Tongue (tissue), 1 donor: ENCODE measurements at regions not wholly inside any gene's neighbourhood (a gene's known extent, or its start where the extent isn't known, plus 50 kb on each side); places are given as distances from the start of the nearest gene placed in this dataset.

Experiments used
- DNase-seq: peaks from one replicate; pipeline ENCODE4 v3.0.0-alpha.2; 2015

DNA sequence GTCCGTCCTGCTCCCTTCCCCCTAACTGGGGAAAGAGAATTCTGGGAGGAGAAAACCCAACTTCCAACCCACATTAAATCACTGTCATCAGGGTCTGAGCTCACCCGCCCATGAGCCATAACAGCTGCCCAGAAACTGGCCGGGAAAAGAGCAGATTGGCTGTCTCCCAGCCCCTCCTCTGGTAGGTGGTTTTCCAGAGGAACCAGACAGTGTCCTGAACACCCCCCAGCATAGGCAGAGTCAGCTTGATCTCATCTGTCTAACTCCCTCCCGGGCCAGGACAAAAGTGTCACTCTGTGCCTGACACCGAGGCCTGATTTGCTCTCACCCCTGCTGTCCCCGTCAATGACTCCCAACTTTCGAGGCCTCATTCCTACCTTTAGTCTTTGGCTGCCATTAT lies 197.0 kb downstream of the AXIN2 start:
- DNase-seq = no peak

DNA sequence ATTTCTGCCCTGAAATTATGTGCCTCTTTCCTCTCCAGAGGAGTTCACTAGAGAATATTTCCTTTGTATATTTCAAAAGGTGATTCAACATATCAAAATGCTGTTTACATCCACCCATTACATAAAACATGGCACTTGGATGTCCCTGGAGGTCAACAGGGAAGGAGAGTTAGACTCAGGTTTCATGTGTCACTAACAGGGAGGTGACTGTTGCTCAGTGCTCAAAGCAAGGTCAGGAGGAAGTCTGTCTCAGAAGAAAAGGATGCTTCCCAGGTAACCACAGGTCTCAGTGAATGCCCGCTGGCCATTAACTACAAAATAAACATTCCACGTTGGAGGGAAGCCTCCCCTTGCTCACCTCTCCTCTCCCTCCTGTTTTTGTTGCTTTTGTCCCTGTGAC lies 198.6 kb downstream of the AXIN2 start:
- DNase-seq = no peak

DNA sequence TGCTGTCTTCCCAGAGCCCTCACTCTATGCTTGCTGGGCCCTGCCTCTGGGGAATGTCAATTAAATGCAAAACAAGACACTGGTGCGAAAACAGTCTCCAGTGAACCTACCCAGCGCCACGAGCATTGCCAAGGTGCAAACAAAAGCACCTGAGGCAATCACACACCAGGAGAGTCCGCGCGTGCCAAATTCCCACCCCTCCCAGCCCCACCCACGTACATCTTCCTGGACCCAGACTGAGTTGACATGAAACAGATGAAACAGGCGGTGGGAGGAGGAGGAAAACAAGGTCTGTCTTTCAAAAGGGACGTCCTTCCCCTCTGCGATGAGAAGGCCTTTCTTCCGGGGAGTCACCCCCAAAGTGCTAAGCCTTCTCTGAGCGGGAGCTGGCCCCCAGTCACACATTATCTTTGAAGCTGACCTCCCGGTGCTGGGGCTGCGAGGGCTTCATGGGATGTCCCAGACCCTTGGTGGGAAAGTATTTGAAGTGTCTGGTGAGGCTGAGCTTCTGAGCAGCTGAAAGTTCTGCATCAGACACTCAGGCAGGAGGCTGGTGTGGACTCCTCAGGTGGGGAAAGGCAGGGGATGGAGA lies 200.4 kb downstream of the AXIN2 start:
- no peak for DNase-seq

DNA sequence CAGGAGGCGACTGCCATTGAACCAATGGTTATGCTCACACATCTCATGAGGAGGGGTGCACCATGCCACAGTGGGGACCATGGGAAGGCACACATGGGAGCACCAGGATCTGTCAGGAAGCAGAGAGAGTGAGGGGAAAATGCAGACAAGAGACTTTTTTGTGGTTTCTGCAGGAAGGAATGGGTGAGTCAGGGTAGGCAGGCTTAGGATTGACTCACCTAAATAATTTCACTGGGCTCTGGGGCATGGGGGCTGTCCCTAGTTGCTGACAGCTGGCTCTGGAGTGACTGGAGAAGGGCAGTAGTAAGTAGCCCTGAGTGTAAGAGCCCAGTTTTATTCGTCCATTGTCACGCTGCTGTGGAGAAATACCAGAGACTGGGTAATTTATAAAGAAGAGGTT lies 202.4 kb downstream of the AXIN2 start:
- DNase-seq = no peak

DNA sequence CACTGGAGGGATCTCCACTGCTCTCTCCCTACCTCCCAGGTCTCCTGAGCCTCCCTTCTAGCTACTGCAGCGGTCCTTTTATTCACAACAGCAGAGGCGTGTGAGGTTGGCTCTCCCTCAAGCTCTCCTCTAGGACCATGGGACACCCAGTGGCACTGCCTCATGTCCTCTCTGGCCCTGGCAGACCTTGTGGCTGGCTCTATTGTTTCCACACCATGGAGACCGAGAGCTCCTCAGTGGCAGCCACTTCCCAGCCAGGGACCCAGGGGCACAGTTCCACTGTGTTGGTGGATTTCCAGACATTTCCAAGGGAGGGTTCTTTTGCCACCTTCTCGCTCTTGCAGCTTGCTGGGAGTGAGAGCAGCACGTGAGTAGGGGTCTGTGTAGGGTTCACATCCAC lies 204.9 kb downstream of the AXIN2 start:
- DNase-seq = no peak

DNA sequence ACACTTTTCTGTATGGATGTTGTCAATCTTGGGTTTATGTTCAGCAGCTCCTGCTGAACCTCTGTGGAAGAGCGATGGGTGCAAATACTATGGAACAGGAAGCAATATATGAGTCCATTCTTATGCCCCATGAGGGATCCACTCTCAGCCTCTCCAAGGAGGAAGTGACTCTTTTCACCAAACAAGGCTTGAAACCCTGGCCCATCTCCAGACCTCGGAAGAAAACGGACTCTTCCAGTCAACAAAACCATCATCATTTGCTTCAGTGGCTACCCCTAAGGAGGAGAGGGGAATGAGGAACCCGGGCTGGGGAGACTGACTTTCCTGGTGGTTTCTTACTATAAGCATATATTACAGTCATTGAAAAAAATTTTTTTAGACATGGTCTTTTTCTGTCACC lies 206.2 kb downstream of the AXIN2 start:
- DNase-seq = no peak

DNA sequence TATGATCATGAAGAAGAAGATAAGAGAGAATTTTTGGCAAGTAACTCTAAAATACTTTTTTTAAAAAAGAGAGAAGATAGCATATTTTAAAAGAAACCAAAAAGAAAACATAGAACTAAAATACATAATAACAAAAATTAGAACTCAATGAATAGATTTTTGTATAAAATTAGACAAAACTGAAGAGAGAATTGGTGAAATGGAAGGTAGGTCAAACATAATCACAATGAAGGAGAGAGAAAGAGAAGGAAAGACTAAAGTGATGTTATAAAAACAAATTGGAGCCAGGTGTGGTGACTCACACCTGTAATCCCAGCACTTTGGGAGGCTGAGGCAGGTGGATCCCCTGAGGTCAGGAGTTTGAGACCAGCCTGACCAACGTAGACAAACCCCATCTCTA lies 211.5 kb downstream of the AXIN2 start:
- DNase-seq = no peak

DNA sequence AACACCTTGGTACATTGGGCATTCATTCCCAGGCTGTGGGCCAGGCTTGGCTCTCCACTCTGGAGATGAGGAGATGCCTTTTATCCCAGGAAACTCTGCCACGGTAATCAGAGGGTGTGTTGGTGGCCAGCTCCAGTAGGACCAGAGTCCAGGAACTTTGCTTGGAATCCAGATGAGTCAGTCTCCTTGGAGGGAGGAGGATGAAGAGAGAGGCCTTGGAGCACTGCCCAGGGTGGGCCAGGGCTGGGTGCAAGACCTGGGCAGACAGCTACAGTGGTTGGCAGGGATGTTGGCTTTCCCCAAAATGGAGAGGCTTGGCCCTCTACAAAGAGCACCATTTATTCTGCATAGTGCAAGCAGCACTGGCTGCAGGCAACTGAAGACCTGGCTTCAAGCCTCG lies 209.0 kb downstream of the RGS9 start:
- no peak for DNase-seq

DNA sequence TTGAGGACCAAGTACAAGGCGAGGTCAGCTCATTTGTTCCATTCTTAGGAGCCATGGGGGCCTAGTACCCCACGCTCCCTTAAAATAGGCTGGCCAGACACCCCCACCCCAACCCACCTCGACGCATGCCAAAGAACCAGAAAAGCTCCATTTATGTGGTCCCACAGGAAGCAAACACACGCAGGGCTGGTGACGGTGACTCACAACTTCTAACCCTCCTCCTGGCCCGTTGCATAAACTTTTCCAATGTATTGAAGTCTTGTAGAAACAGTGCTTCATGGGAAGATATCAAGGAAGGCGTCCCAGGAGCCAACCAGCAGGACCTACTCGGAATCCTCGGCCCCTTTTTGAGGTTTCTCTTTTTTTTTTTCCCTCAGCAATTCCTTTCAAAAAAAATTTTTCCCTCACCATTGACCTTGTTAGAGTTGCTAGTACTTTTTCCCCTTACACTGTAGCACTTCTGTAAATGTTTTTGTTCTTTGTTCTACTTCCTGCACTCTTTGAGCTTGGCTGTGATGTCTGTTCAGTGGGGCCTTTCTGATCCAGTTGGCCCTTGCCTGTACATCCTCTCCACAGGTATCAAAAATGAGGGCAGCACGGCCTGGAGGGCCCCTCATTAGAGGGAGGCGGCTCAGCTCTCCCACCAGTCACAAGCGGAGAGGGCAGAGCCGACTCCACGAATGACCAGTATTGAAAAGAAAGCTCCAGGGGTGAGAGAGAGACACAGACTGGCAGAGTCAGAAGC lies 208.3 kb downstream of the RGS9 start:
- no peak for DNase-seq

DNA sequence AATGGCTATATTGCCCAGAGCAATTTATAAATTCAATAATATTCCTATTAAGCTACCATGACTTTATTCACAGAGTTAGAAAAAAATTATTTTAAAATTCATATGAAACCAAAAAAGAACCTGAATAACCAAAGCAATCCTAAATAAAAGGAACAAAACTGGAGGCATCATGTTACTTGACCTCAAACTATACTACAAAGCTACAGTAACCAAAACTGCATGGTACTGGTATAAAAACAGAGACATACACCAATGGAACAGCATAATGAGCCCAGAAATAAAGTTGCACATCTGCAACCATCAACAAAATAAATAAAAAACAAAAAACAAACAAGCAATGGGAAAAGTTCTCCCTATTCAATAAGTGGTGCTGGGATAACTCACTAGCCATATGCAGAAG lies 203.2 kb downstream of the RGS9 start:
- DNase-seq = no peak

DNA sequence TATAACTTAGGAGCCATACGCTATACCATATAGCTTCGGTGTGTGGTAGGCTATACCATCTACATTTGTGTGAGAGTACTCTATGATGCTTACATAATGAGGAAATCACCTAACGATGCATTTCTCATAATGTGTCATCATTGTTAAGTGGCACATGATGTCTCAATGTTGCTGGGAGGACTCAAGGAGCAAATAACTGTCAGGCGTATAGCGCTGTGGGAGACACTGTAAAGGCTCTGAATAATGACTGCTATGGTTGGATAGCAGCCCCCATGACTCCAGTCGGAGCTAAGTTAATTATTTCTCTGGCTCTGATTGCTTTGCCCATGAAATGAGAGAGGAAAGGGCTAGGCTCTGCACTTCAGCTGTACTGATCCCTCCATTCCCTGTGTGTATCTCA lies 197.2 kb downstream of the RGS9 start:
- no peak for DNase-seq

DNA sequence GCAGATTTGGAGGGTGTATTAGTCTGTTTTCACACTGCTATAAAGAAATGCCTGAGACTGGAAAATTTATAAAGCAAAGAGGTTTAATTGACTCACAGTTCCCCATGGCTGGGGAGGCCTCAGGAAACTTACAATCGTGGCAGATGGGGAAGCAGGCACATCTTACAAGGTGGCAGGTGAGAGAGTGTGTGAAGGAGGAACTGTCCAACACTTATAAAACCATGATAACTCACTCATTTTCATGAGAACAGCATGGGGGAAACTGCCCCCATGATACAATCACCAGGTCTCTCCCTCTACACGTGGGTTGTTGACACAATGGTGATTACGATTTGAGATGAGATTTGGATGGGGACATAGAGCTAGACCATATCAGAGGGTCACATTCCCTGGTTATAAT lies 195.6 kb downstream of the RGS9 start:
- no peak for DNase-seq

DNA sequence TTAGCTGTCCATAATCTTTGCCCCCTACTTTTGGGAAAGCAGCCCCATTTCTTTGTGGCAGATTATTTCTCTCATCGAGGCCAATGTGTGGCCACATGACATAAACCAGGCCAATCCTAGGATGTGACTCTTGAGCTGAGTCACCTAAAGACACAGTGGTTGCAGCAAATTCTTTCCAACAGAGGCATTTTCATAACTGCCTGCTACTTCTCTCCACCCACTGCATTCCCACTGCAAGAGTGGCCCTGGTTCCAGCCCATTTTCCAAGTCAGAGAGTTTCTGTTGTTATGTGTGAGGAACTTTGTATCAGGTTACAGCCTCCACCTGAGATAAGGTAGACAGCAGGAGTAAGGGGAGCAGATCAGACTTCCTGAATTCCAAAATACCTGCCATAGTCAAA lies 195.2 kb downstream of the RGS9 start:
- no peak for DNase-seq

DNA sequence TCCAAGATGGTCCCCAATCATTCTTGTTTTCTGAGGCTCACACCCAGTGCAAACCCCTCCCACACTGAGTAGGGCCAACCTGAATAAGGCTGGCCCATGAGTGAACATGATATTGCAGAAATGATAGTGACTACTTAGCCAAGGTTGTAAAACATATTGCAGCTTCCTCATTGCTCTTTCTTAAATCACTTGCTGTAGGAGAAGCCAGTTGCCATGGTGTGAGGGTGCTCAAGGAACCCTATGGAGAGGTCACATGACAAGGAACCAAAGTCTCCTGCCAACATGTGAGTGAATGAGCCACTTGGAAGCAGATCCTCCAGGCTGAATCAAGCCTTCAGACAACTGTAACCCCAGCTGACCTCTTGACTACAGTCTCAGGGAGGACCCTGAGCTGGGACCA lies 191.4 kb downstream of the RGS9 start:
- DNase-seq = no peak

DNA sequence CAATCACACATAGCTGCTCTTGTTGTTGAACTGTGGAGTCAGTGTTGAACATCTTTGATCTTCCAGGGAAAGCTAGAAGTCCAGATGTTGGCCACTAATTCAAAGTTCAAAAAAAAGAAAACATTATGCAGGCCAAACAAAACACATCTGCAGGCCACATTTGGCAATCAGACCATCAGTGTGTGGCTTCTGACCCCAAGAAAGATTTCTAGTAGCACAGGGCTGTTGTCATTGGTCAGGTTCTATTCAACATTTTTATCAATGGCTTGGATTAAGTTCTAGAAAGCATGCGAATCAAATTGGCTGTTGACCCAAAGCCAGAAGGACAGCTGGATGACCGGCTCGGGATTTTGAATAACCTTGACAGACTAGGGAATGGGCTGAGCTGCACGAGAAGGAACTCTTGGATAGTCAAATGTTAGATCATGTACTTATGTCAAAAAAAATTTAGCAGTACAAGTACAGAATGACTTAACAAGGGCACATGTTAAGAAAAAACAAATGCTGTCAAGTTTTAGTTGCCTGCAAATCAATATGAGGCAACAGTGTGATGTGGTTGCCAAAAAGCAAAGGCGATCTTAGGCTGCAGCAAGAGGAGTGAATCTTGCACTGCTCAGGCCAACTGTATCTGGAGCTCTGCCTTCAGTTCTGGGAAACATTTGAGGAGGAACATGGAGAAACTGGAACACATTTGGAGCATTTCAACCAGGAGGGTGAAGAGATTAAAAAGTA lies 187.6 kb downstream of the RGS9 start:
- DNase-seq = peak; percentile 83

DNA sequence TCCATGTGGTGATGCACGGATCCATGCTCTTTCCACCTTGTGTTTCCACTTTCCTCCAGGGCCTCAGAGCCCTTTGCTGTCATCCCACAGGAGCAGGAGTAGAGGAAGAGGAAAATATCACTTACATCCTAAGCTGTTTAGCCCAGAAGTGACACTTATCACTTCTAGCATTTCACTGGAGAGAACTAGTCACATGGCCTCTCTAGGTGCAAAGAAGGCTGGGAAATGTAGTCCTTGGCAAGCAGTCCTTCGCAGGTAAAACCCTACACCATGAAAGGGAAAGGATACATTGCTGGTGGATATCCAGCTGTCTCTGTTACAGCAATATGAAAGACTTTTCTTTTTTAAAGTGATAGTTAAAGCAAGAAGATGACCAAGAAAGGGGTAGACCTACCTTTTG lies 185.9 kb downstream of the RGS9 start:
- DNase-seq = no peak

DNA sequence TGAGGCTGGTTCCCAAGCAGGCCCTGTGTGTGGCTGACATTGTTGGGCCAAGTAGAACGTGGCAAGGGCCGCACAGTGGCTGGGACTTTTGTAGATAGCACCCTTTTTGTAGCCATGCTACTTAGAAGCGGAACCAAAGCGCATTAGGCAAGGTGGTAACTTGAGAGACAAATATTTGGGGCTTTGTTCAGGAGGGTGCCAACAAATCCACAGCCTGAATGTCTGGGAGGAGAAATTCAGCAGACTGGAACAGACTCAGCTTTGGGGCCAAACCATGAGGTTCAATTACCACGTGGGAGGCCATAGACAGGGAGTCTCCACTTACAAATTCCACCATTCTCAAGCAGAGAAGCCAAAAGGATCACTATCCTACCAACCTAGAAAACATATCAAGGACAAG lies 183.7 kb downstream of the RGS9 start:
- DNase-seq = peak; percentile 57

DNA sequence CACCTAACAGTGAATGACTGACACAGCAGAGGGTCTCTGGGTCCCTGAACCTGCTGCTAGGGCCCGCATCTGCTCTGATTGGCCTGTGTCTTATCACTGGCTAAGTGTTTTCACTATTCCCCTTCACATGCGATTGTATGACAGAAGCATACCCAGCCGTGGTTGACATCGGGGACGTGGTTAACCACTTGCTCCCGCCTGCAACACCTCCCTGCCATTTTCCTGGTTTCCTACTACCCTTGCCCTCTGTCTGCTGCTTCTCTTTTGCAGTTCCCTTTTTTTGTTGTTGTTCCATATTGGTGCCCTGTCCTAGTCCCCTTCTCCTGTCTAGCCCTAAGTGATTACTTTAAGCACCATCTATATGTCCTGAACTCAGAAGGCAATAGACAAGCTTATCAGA lies 177.0 kb downstream of the RGS9 start:
- DNase-seq = no peak

DNA sequence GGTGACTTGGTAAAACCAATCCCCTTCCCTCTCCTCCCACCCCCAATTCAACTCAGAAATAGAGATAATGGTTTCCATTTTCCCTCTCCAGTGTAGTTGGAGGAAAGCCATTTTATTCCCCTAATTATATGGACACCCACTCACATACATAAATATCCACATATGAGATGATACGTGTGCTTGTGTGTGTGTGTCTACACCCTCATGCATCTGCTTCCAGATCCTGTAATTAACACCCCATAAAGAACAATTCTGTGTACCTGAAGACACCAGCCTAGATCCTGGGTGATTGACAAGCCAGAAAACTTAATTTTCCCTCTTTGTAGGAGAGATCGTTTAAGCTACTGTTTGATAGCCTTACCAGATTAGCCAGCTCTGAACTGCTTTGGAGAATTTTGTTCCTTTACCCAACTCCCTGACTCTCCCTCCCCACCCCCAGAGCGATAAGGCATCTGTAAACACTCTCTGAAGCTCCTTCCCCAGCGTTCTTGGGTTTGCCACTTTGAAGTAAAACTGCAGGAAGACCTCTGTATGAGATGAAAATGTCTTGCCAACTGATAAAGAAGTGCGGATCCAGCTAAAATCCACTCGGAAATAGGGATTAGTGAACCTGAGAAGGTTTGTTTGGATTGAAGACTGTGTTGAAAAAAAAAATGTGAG lies 175.7 kb downstream of the RGS9 start:
- no peak for DNase-seq

DNA sequence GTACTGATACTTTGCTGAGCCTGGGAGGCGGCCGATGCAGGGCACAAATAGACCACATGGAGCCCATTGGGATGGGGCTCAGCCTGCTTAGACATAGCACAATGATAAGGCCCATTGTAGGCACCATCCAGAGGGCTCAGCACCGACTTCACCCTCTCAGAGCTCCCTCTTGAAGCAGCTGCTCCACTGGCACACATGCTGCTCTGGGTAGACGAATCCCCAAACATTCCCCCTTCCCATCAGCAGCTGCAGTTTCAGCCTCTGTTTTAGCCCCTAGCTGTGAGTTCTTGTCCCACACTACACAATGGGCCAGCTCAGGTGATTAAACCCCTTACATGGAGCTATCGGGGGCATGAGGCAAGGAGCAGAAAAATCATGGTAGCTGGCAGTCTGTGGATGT lies 174.1 kb downstream of the RGS9 start:
- DNase-seq = peak; percentile 64

DNA sequence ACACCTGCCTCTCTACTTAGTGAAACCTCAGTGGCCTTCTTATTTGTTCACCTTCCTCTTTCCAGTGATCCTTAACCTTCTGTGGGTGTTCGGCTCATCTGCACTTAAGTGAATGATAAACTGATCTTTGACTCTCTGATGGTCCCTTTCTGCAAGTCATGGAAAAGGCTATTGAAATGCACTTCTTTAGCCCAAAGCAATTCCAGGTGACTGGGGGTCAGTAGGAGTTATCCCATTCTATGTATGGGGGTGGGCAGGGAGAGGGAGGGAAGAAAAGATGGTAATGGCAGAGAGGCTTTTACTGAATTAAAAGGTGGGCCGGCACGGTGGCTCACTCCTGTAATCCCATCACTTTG lies 170.8 kb downstream of the RGS9 start:
- DNase-seq = no peak

DNA sequence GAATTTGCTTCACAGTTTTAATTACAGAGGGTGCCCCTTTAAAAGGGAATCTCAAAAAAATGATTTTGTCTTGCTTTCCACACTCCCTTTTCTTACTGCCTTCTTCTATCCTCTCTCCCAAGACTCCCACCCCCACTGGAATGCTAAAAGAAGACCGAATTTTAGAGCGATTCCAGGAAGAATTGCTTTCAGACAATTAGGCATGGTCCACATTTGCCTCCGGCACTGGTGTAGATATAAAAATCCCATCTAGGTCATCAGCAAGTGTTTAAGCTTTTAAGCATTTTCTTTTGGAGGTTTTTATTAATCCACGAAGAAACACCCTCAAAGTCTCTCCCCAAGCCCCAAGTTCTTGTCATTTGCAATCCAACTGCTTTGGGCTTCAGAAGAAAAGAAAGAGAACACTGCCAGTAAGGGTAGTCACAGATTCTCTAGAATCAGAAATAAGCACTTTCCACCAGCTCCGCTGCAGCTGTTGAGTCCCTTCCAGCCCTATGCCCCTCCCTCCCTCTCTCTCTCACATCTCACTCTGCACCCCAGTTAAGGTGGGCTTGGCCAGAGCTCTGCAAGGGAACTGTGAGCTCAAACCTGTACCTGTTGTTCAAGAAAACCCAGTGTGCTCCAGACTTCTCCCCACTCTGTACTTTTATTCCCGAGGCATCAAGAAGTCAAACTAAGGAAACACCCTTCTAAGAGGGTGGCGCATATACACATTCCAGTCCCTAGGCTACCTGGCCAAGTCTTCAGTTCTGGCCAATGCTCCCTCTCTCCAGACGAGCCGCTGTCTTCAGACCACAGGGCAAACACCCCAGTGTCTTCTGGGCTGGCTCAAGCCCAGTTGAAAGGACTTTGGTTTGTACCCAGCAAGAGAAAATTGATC lies 170.2 kb downstream of the RGS9 start:
- DNase-seq = peak; percentile 41
